WERI-Rb-1 (cell line): ENCODE measurements at regions not wholly inside any gene's neighbourhood (a gene's known extent, or its start where the extent isn't known, plus 50 kb on each side); places are given as distances from the start of the nearest gene placed in this dataset.

ENCODE experiments used
- DNase-seq: peaks from one replicate; pipeline ENCODE4 v3.0.0-alpha.2; 2020
- H3K27ac ChIP-seq: fragments of 250-450 bp; sonication (Bioruptor Pico); 2 replicates; pipeline ENCODE4 v1.5.1; 2020; ENCODE audit warnings: mild to moderate bottlenecking, moderate library complexity
- H3K27me3 ChIP-seq: fragments of 250-450 bp; sonication (Bioruptor Pico); 2 replicates; pipeline ENCODE4 v1.5.1; 2021; ENCODE audit warnings: mild to moderate bottlenecking, low read depth, moderate library complexity; ENCODE audit not compliant: insufficient read depth, severe bottlenecking
- H3K36me3 ChIP-seq: fragments of 250-450 bp; sonication (Bioruptor Pico); 2 replicates; pipeline ENCODE4 v1.5.1; 2020; ENCODE audit warnings: mild to moderate bottlenecking, moderate library complexity
- H3K4me3 ChIP-seq: 2 replicates; pipeline ENCODE4 v1.5.1; 2011; ENCODE audit warnings: low read depth, mild to moderate bottlenecking, control low read depth, low read length
- H3K9me3 ChIP-seq: fragments of 250-450 bp; sonication (Bioruptor Pico); 2 replicates; pipeline ENCODE4 v1.5.1; 2021; ENCODE audit warnings: mild to moderate bottlenecking, moderate library complexity; ENCODE audit not compliant: severe bottlenecking
- CTCF ChIP-seq: IDR thresholded peaks from 2 replicates; pipeline ENCODE4 v1.5.1; 2011; ENCODE audit warnings: low read depth, mild to moderate bottlenecking, control low read depth, inconsistent platforms, low read length

- Histone ChIP-seq H3K36me3 (no peaks in the 10 kb centered on the region), H3K9me3 (no peaks in the 10 kb centered on the region), H3K4me3 (no peak overlapping the region), H3K27me3 (no peaks in the 10 kb centered on the region), H3K27ac (no peak overlapping the region)
- TF ChIP-seq CTCF, result no peak
- DNase-seq, result no peak
These were observed 556.2 kb downstream of the KCTD12 start for GRCh38 chr13:76329866-76330580.

- H3K4me3 ChIP-seq, result no peak overlapping the region
- H3K27me3 ChIP-seq, result no peaks in the 10 kb centered on the region
- no peaks in the 10 kb centered on the region for H3K9me3 ChIP-seq
- no peak overlapping the region for H3K27ac ChIP-seq
- no peaks in the 10 kb centered on the region for H3K36me3 ChIP-seq
- no peak for TF ChIP-seq CTCF
- no peak for DNase-seq
These were observed 557.2 kb downstream of the KCTD12 start for GRCh38 chr13:76329004-76329403.

GRCh38 chr13:76326343-76326742 is 559.9 kb downstream of the KCTD12 start:
- H3K36me3 ChIP-seq, result no peaks in the 10 kb centered on the region
- no peaks in the 10 kb centered on the region for H3K27me3 ChIP-seq
- no peak overlapping the region for H3K4me3 ChIP-seq
- DNase-seq, result no peak
- no peak for TF ChIP-seq CTCF
- no peaks in the 10 kb centered on the region for H3K9me3 ChIP-seq
- H3K27ac ChIP-seq, result no peak overlapping the region

- Histone ChIP-seq H3K9me3 (no peaks in the 10 kb centered on the region), H3K36me3 (no peaks in the 10 kb centered on the region), H3K27ac (no peak overlapping the region), H3K4me3 (no peak overlapping the region), H3K27me3 (no peaks in the 10 kb centered on the region)
- no peak for TF ChIP-seq CTCF
- no peak for DNase-seq
These were observed 566.3 kb downstream of the KCTD12 start for GRCh38 chr13:76319921-76320320.

GRCh38 chr13:76316998-76317527 is 569.1 kb downstream of the KCTD12 start:
- H3K36me3 ChIP-seq, result no peaks in the 10 kb centered on the region
- H3K27ac ChIP-seq, result no peak overlapping the region

More at GRCh38 chr13:76316998-76317527, 569.1 kb downstream of the KCTD12 start:
- no peak for DNase-seq
- Histone ChIP-seq H3K9me3 (no peaks in the 10 kb centered on the region), H3K4me3 (no peak overlapping the region), H3K27me3 (no peaks in the 10 kb centered on the region)
- no peak for TF ChIP-seq CTCF
